Coronary artery (tissue), 2 donors: ENCODE measurements at regions not wholly inside any gene's neighbourhood (a gene's known extent, or its start where the extent isn't known, plus 50 kb on each side); places are given as distances from the start of the nearest gene placed in this dataset.

ENCODE experiments used
- DNase-seq: peaks from one replicate; pipeline ENCODE4 v3.0.0-alpha.2; 2017; ENCODE audit warnings: low spot score
- H3K27ac ChIP-seq, 2 donors: fragments of 200-600 bp; sonication (generic); one replicate each; pipeline ENCODE4 v1.5.1; 2016 to 2019
- H3K4me3 ChIP-seq: fragments of 200-600 bp; sonication (generic); 2 replicates; pipeline ENCODE4 v1.5.1; 2016; ENCODE audit warnings: mild to moderate bottlenecking, moderate library complexity
- TF ChIP-seq, protein P1 (sequence below): fragments of 200-600 bp; sonication (generic); IDR thresholded peaks from one replicate; pipeline ENCODE4 v1.5.1; 2019; ENCODE audit warnings: antibody characterized with exemption

GRCh38 chr22:27149921-27150543, 492.6 kb downstream of the MIAT start:
- TF ChIP-seq, protein P1, sequence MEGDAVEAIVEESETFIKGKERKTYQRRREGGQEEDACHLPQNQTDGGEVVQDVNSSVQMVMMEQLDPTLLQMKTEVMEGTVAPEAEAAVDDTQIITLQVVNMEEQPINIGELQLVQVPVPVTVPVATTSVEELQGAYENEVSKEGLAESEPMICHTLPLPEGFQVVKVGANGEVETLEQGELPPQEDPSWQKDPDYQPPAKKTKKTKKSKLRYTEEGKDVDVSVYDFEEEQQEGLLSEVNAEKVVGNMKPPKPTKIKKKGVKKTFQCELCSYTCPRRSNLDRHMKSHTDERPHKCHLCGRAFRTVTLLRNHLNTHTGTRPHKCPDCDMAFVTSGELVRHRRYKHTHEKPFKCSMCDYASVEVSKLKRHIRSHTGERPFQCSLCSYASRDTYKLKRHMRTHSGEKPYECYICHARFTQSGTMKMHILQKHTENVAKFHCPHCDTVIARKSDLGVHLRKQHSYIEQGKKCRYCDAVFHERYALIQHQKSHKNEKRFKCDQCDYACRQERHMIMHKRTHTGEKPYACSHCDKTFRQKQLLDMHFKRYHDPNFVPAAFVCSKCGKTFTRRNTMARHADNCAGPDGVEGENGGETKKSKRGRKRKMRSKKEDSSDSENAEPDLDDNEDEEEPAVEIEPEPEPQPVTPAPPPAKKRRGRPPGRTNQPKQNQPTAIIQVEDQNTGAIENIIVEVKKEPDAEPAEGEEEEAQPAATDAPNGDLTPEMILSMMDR, result no peak
- H3K4me3 ChIP-seq, result no peak overlapping the region
- no peak overlapping the region for H3K27ac ChIP-seq
- DNase-seq, result no peak

DNA sequence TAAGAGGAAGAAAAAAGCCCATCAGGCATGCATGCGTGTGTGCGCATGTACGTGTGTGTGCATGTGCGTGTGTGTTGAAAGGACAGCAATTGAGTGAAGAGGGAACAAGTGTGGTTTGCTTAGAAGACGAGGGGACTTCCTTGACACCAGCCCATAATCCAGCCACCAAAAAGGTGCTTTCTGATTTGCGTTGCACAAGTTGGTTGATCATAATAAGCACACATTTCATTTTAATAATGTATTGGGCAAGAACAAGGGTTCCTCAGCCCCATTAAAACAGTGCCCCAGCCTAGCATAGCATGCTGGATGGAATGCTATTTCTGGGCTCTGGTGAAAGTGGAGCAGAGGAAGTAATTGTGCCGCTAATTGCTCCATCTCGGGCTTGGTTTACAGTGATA, 493.2 kb downstream of the MIAT start:
- H3K27ac ChIP-seq, result no peak overlapping the region
- no peak for DNase-seq
- TF ChIP-seq, protein P1, result no peak

GRCh38 chr22:27151407-27151806, 494.0 kb downstream of the MIAT start:
- no peak for DNase-seq
- no peak overlapping the region for H3K27ac ChIP-seq
- H3K4me3 ChIP-seq, result no peak overlapping the region
- TF ChIP-seq, protein P1, result no peak

More for the DNA sequence above, 493.2 kb downstream of the MIAT start:
- H3K4me3 ChIP-seq, result no peak overlapping the region

DNA sequence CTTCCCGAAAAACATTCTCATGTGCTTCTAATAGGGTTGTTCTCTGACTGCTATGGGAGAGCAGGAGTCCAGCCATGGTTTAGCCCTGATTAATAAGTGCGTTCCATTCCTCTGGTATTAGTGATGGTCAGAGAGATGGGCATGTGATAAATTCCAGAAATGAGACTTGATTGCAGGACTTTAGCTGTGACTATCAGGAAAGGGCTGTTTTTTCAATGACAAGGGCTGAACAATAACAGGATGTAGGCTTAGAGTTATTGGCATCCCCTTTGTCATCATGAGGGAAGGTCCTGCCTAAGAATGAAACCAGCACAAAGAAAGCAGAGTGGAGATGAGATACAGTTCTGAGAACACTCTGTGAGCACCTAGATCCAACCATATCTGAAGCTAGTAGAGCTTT, 494.6 kb downstream of the MIAT start:
- no peak overlapping the region for H3K4me3 ChIP-seq
- no peak for DNase-seq
- TF ChIP-seq, protein P1, result no peak
- no peak overlapping the region for H3K27ac ChIP-seq

GRCh38 chr22:27152883-27153282, 495.5 kb downstream of the MIAT start:
- Histone ChIP-seq H3K4me3 (no peak overlapping the region), H3K27ac (no peak overlapping the region)
- DNase-seq, result no peak
- TF ChIP-seq, protein P1, result no peak

DNA sequence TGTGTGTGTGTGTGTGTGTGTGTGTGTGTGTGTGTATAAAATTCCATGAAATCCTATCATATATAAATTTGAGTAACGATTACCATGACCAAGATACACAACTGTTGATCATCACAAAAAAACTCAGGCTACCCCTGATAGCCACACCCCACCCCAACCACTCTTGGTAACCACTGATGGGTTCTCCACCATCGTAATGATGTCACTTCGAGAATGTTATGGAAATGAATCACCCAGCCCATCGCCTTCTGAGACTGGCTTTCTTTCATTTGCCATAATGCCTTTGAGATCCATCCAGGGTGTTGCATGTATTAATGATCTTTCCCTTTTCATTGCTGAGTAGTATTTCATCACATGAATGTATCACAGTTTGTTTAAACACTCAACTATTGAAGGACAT, 496.0 kb downstream of the MIAT start:
- DNase-seq, result no peak
- TF ChIP-seq, protein P1, result no peak
- H3K27ac ChIP-seq, result no peak overlapping the region
- no peak overlapping the region for H3K4me3 ChIP-seq

DNA sequence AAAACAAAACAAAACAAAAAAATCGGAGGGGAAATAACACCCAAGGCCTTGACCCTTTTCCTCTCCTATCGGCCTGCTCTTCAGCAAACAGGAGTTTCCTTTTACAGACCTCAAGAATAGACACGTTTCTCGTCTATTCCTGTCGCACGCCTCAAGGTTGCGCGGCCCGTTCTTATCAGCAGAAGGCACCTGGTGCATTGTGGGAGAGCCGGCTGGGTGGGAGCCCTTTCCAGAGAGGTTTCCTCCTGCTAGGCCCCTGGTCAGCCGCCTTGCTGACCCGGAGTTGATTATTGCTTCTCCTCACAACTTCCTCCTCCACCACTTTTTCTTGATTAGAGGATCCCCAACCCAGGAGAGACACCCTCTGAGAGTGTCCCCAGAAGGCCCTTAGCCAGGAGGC, 497.3 kb downstream of the MIAT start:
- no peak overlapping the region for H3K27ac ChIP-seq
- TF ChIP-seq, protein P1, result no peak
- no peak for DNase-seq
- H3K4me3 ChIP-seq, result no peak overlapping the region
